Amniotic stem cell (primary cell): ENCODE measurements at regions not wholly inside any gene's neighbourhood (a gene's known extent, or its start where the extent isn't known, plus 50 kb on each side); places are given as distances from the start of the nearest gene placed in this dataset.
"Not testable (repeated sequence)": the region's sequence is repeated elsewhere in the genome, so short reads cannot be mapped to it uniquely, and the experiment has no call there.

ENCODE experiments used
- DNase-seq: peaks from one replicate; lab custom pipeline; 2025; lab: John Stamatoyannopoulos, UW

- no peak for DNase-seq
These were observed 243.6 kb upstream of the PRSS58 start for GRCh38 chr7:142501434-142501833.

- no peak for DNase-seq
These were observed 242.5 kb upstream of the PRSS58 start for GRCh38 chr7:142500366-142500765.

GRCh38 chr7:142499635-142500034 is 241.8 kb upstream of the PRSS58 start:
- DNase-seq = no peak

- no peak for DNase-seq
These were observed 240.5 kb upstream of the PRSS58 start for GRCh38 chr7:142498364-142498763.

DNA sequence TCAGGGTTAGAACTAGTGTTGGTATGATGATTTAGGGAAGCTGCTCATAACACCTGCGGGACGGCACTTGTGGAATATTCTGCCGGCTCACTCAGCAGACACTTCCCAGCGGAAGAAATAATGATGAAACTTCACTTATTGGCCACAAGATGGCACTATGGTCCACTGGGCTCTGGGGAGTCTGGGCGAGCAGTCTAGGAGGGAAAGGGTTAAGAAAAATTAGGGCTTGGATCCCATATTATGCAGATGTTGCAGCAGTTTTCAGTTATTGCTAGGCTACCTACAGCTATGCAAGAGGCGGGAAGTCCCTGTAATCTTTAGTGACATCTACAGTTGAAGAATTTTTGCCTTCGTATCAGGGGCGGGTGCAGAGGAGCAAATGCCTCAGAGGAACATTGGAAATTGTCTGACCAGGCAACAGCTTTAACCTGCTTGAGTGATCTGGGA is 238.7 kb upstream of the PRSS58 start:
- no peak for DNase-seq

GRCh38 chr7:142495879-142496278 is 238.0 kb upstream of the PRSS58 start:
- DNase-seq = not testable (repeated sequence)

- not testable (repeated sequence) for DNase-seq
These were observed 237.4 kb upstream of the PRSS58 start for GRCh38 chr7:142495301-142495700.

GRCh38 chr7:142494021-142494420 is 236.2 kb upstream of the PRSS58 start:
- no peak for DNase-seq

DNA sequence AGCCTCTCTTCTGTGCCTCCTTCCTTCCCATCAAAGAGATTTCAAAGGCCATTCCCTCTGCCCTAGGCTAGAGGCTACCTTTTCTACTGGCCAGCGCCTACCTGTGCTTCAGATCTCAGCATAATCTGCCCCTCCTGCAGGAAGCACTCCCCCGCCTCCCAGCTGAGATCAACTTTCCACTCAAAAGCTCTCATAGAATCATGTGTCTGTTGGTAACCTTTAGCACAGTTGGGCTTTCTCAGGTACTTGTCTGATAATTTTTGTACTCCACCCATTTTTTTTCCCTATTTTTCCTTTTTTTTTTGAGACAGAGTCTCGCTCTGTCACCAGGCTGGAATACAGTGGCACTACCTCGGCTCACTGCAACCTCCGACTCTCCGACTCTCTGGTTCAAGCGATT is 231.0 kb upstream of the PRSS58 start:
- no peak for DNase-seq

DNA sequence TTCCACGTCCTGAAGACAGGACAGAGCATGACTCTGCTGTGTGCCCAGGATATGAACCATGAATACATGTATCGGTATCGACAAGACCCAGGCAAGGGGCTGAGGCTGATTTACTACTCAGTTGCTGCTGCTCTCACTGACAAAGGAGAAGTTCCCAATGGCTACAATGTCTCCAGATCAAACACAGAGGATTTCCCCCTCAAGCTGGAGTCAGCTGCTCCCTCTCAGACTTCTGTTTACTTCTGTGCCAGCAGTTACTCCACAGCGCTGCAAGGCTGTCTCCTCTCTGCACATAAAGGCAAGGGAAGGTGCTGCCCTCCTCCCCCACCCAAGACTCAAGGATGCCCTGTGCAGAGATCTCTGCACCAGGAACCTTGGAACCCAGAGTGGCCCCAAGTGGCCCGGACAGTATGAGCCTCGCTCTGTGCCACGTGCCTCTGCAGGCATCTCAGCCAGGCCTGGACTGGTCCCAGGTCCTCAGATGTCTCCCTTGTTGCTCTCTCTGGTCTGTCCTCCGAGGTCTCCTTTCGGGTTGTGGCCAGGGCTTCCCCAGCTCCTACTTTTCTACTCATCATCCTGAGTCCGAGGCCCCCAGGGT is 230.3 kb upstream of the PRSS58 start:
- no peak for DNase-seq

DNA sequence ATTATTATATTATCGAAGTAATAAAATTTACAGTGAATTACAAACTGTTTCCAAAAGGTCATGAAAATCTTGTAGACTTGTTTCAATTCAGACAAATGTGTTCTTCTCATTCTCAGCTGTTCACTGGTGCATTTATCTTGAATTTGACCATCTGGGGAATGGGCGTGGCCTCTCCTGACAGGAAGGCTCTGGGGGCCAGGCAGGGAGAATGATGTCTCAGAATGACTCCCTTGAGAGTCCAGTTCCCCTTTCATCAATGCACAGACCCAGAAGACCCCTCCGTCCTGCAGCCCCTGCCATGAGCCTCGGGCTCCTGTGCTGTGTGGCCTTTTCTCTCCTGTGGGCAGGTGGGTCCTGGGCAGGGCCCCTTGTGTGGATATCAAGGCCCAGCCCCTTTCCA is 229.7 kb upstream of the PRSS58 start:
- DNase-seq = not testable (repeated sequence)

DNA sequence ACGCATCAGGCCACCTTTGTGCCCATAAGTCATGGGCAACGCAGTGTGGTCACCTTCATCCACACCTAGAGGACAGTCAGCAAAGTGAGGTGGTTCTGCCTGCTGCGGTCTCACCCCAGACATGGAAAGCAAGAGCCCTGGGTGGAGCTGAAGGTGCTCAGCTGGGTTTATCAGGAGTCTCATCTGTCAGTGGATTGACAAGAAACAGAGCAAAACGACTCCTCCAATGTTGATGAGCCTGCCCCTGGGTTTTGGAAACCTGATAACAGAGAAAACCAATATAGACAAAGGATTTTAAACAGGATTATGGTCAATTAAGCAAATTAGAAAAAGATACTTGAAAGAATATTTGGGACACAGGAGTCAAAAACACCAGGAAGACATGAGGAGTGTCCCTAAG is 229.3 kb upstream of the PRSS58 start:
- no peak for DNase-seq

DNA sequence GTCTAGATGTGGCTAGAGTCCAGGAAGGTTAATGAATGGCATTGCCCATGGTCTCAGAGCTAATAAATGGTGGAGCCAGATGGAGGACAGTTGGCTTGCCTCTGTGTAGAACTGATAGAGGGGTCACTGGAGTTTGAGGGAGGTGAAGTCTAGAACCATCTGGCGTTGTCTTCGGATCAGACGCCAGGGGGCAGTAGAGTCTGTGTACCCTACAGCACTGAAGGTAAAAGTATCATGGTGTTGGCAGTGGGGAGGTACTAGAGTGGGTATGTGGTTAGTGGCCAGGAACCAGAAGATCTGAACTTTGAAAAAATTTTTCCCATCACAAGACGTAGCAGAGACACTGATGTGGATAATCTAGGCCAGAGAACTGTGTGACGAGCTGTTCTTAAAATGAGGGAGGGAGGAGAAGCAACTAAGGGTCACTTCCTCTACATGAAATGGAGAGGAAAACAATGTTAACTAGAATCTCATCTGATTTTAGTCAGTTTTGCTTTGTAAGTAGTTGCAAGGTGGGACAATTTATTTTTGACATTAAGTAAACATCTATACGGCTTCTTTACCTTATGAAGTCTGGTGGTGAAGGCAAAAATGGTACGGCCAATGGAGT is 227.9 kb upstream of the PRSS58 start:
- no peak for DNase-seq

GRCh38 chr7:142483659-142484317 is 225.9 kb upstream of the PRSS58 start:
- no peak for DNase-seq

DNA sequence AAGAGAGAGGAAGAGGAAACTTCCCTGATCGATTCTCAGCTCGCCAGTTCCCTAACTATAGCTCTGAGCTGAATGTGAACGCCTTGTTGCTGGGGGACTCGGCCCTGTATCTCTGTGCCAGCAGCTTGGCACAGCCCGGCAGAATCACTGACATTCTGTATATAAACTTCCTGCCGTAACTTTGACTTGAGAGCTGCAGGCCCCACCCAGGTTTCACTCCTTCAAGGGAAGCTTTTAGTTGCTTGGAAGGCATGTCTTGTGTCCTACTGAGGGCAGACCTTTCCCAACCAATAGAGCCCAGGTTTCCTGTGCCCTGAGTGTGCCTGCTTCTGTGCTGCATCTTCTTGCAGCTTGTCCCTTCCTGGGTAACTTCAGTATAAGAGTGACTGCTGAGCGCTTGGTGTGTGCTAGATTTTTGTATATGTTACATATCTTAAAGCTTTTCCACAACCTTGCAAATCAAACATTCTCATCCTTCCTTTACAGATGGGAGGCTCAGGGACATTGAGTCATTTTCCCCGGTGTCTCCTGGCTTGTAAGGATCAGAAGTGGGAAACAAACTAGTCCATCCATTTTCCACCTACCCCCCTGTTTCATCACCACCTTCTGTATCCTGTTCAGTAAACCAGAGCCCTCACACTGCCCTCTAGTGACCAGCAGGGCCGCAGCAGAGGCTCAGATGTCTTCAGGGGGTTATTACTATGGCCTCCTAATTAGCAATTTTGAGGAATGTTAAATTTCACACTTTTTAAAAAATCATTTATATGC is 225.2 kb upstream of the PRSS58 start:
- DNase-seq = no peak

DNA sequence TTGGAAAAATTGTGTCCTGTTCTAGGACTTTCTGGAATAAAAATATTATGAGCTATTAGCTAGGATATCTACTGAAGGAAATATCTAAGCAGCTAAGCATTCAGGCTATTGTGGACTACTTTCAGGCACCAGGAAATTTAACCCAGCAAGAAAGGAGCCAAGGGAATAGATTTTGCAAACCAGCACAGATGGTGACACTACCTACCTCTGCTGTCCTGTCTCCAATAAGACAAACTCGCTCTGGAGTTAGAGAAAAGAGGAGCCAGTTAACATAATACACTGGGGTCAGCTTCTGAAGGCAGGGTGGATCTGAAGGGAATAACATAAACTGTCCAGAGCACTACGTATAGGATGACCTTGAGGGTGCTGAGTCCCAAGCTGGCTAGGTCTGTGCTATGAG is 223.7 kb upstream of the PRSS58 start:
- no peak for DNase-seq

- no peak for DNase-seq
These were observed 220.8 kb upstream of the PRSS58 start for GRCh38 chr7:142478479-142479220.

DNA sequence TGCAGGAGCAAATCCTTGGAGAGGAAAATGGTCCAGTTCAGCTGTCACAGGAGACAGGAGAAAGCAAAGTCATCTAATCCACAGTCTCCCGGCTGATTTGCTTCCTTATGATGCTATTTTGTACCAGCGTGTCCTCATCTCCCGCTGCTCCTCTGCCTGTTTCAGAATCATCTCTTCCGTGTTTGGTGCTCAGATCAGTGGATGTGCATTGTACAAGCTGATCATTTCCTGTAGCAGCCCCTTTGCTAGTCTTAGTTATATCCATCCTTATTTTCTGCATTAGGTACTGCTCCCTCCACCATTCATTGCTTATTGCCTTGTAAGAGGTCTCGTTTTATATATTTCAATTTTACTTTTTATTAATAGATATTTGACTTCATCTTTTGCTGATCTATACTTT is 219.9 kb upstream of the PRSS58 start:
- DNase-seq = not testable (repeated sequence)

GRCh38 chr7:142477079-142477651 is 219.3 kb upstream of the PRSS58 start:
- DNase-seq = no peak

GRCh38 chr7:142476077-142476476 is 218.2 kb upstream of the PRSS58 start:
- DNase-seq = no peak

- no peak for DNase-seq
These were observed 214.0 kb upstream of the PRSS58 start for GRCh38 chr7:142471820-142472219.

DNA sequence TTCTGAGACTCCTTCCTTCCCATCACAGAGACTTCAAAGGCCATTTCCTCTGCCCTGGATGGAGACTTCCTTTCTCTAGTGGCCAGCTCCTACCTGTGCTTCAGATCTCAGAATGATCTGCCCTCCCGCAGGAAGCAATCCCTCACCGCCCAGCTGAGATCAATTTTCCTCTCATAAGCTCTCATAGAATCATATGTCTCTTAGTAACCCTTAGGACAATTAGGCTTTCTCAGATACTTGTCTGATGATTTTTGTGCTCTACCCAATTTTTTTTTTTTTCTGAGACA is 212.6 kb upstream of the PRSS58 start:
- DNase-seq = no peak
